Ascending aorta (tissue), 2 donors: ENCODE measurements at regions not wholly inside any gene's neighbourhood (a gene's known extent, or its start where the extent isn't known, plus 50 kb on each side); places are given as distances from the start of the nearest gene placed in this dataset.

ENCODE experiments used
- DNase-seq, 2 donors: peaks; one replicate each; pipeline ENCODE4 v3.0.0-alpha.2; 2019; ENCODE audit warnings: low spot score in 2 of 2
- H3K27ac ChIP-seq, 2 donors: fragments of 200-600 bp; sonication (generic); one replicate each; pipeline ENCODE4 v1.5.1; 2016 to 2017; ENCODE audit warnings: mild to moderate bottlenecking in 1 of 2
- H3K27me3 ChIP-seq: fragments of 200-600 bp; sonication (generic); one replicate; pipeline ENCODE4 v1.5.1; 2017
- H3K36me3 ChIP-seq, 2 donors: fragments of 200-600 bp; sonication (generic); one replicate each; pipeline ENCODE4 v1.5.1; 2016
- H3K4me1 ChIP-seq, 2 donors: fragments of 200-600 bp; sonication (generic); one replicate each; pipeline ENCODE4 v1.5.1; 2016 to 2017; ENCODE audit warnings: mild to moderate bottlenecking in 1 of 2
- H3K4me3 ChIP-seq, 2 donors: fragments of 200-600 bp; sonication (generic); one replicate each; pipeline ENCODE4 v1.5.1; 2016 to 2017; ENCODE audit warnings: mild to moderate bottlenecking in 1 of 2
- H3K9me3 ChIP-seq, 2 donors: fragments of 200-600 bp; sonication (generic); one replicate each; pipeline ENCODE4 v1.5.1; 2016
- intact Hi-C: fragments of 100-400 bp; cut with DNase I; formaldehyde crosslinking; loops from one replicate; pipeline ENCODE4 v1.15.1; 2023
- TF ChIP-seq, protein P1 (sequence below), 3 experiments: fragments of 200-600 bp in 2 of 3; fragments of 450-650 bp in 1 of 3; sonication (generic) in 2 of 3; IDR thresholded peaks; one replicate each; pipeline ENCODE4 v1.5.1; 2016 to 2019; ENCODE audit warnings: antibody characterized with exemption in 3 of 3, mild to moderate bottlenecking in 1 of 3, moderate library complexity in 1 of 3

DNA sequence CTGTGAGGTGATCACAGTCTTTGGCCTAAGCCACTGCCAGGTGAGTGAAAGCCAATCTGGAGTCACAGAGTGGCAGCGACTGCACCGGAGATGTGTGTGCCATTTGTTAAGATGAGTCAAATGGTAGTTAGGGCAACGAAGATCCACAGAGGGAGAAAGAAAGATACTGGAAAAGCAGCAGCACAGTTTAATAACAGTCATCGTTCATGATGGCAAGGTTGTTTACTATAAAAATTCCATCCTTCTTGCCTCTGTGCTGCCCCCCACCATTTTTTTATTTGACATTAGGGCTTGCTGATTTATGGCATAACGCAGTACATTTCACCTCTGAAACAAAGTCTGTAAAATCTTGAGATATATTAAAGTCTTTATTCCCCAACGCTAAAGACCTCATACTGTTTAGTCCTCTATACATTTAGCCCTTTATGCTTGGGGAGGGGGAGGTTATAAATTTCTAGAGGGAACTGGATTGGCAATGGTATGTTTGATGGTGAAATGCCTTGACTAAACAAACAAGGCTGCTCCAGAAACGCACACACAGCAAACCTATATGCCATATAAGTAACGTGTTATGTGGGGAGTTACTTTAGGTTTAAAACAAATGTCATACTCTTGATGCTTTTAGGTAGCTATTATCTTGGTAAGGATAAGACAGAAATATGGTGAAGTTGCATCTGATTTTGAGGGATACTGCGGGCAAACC lies 55.8 kb upstream of the ABL1 start:
- peak overlapping the region; percentile 94 to 97 for H3K27ac ChIP-seq
- no peak overlapping the region for H3K4me3 ChIP-seq
- peaks cover 4 to 33% of the 10 kb centered on the region in 2 donors for H3K4me1 ChIP-seq
- no peaks in the 10 kb centered on the region for H3K9me3 ChIP-seq
- H3K27me3 ChIP-seq = no peaks in the 10 kb centered on the region
- TF ChIP-seq, protein P1, sequence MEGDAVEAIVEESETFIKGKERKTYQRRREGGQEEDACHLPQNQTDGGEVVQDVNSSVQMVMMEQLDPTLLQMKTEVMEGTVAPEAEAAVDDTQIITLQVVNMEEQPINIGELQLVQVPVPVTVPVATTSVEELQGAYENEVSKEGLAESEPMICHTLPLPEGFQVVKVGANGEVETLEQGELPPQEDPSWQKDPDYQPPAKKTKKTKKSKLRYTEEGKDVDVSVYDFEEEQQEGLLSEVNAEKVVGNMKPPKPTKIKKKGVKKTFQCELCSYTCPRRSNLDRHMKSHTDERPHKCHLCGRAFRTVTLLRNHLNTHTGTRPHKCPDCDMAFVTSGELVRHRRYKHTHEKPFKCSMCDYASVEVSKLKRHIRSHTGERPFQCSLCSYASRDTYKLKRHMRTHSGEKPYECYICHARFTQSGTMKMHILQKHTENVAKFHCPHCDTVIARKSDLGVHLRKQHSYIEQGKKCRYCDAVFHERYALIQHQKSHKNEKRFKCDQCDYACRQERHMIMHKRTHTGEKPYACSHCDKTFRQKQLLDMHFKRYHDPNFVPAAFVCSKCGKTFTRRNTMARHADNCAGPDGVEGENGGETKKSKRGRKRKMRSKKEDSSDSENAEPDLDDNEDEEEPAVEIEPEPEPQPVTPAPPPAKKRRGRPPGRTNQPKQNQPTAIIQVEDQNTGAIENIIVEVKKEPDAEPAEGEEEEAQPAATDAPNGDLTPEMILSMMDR (IDR thresholded peaks at IDR 0.05) = no peak
- intact Hi-C loops = no loop called here
- no peaks in the 10 kb centered on the region for H3K36me3 ChIP-seq
- DNase-seq = no peak

DNA sequence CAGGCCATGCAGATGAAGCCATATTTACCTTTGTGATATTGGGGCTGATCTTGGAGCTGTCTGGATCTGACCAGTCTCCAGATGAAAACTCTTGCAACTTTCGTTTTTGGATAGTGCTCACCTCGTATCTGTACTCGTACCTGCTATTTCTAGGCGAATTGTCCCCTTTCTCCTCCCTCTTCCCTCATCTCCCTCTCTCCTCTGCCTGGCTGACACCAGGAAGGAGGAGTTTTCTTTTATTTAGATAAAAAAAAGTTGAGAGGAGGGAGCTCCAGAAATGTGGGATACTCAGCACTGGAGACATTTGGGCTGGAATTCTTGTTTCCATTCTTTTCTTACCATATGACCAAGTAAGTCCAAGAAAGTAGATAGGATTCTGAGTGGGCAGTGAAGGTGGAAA lies 54.6 kb upstream of the ABL1 start:
- Histone ChIP-seq H3K27ac (peak overlapping the region; percentile 94 to 97), H3K27me3 (no peaks in the 10 kb centered on the region), H3K4me1 (peaks cover 4 to 38% of the 10 kb centered on the region in 2 donors), H3K9me3 (no peaks in the 10 kb centered on the region), H3K36me3 (no peaks in the 10 kb centered on the region), H3K4me3 (peak overlapping the region; percentile 52 to 64)
- DNase-seq = no peak
- intact Hi-C loops = loop anchor here (2.0 kb wide), 2 partner anchors 54 to 80 kb away; partner anchors contain the start of gene ABL1
- TF ChIP-seq, protein P1 (IDR thresholded peaks at IDR 0.05) = no peak

DNA sequence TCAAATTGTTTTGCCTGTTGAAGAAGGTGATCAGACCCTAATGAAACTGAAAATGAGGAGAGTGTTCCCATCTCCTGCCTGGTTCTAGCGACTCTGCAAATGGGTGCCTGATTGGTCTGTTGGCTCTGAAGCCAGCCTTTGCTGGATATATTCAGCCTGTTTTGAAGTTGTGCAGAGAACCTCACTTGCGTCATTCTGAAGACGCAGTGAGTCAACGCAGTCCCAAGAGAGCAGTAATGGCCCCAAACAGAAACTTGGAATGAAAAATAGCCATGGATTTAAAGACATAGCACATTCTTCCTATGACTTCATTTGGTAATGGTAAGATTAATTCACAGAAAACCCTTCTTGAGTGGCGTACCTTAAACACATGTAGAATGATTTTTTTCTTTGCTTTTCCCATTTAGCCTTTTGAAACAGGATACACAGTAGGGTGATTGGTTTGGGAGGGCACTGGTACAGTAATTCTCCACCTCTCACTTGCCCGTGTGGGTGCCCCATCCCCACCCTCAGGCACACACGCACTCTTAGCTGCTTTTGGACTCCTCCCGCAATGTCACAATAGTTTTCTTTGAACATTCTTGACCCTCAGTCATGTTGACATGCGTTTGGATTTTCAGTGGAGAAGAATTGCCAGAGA lies 54.1 kb upstream of the ABL1 start:
- peak; percentile 53 to 92 for DNase-seq
- H3K27me3 ChIP-seq = no peaks in the 10 kb centered on the region
- peak overlapping the region; percentile 52 to 64 for H3K4me3 ChIP-seq
- TF ChIP-seq, protein P1 (IDR thresholded peaks at IDR 0.05) = no peak
- intact Hi-C loops = loop anchor here (1.0 to 2.0 kb wide), 3 partner anchors 54 to 80 kb away; partner anchors contain the start of gene ABL1
- peaks cover 4 to 41% of the 10 kb centered on the region in 2 donors for H3K4me1 ChIP-seq
- peak overlapping the region; percentile 94 to 97 for H3K27ac ChIP-seq
- H3K36me3 ChIP-seq = no peaks in the 10 kb centered on the region
- no peaks in the 10 kb centered on the region for H3K9me3 ChIP-seq

DNA sequence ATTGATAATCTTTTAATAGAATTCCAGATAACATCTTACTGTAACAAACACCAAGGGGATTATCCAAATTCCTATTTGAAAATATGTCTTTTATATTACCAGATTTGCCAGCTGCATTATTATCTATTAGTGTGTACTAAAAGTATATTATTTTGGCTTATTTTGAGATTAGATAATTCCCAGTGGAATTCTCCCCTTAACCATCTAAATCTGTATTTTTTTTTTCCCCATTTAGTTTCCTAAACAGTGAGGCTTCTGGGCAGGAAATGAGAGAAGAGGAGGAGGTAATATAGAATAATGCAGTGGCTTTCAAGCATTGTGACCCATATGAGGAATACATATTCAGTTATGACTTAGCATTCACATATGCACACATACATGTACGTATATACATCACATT lies 53.5 kb upstream of the ABL1 start:
- Histone ChIP-seq H3K27ac (peak overlapping the region; percentile 94 to 97), H3K9me3 (no peaks in the 10 kb centered on the region), H3K4me3 (peak overlapping the region; percentile 43 to 64), H3K4me1 (peaks cover 4 to 46% of the 10 kb centered on the region in 2 donors), H3K27me3 (no peaks in the 10 kb centered on the region), H3K36me3 (no peaks in the 10 kb centered on the region)
- intact Hi-C loops = loop anchor here (1.0 to 2.0 kb wide), 3 partner anchors 53 to 79 kb away; partner anchors contain the start of gene ABL1
- no peak for DNase-seq
- TF ChIP-seq, protein P1 (IDR thresholded peaks at IDR 0.05) = no peak

DNA sequence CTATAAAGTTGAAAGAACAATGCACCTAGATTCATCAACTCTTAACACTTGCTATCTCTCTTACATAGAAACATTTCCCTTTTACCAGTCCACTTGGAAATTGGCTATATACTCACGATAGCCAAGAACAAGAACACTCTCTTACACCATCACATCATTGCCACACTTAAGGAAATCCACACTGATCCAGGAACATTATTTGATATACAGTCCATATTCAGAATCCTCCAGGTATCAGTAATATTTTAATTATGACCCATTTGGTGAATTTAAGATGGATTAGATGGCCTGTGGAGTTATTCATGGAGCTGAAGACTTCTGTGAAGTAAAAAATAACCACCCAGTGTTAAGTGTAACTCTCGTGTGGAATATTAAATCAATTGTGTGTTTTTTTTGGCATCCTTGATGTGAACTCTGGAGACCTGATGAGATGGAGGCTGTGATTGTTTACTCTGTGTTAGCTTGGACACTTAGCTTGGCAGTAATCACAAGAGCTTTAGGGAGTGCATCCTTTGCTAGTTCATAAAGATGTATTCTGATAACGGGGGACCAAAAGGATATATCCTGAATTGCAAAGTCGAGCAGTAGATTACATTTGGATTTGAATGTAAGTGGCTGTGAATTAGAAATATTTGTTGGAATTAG lies 52.0 kb upstream of the ABL1 start:
- peak overlapping the region; percentile 39 to 94 for H3K27ac ChIP-seq
- H3K36me3 ChIP-seq = no peaks in the 10 kb centered on the region
- intact Hi-C loops = no loop called here
- H3K4me1 ChIP-seq = peaks cover 4 to 47% of the 10 kb centered on the region in 2 donors
- DNase-seq = no peak
- H3K4me3 ChIP-seq = no peak overlapping the region
- TF ChIP-seq, protein P1 (IDR thresholded peaks at IDR 0.05) = no peak
- H3K9me3 ChIP-seq = no peaks in the 10 kb centered on the region
- H3K27me3 ChIP-seq = no peaks in the 10 kb centered on the region
